HepG2 (cell line): ENCODE measurements at regions not wholly inside any gene's neighbourhood (a gene's known extent, or its start where the extent isn't known, plus 50 kb on each side); places are given as distances from the start of the nearest gene placed in this dataset.

ENCODE experiments used
- BCL6 ChIP-seq: IDR thresholded peaks from 2 replicates; pipeline ENCODE4 v1.6.1; 2016; ENCODE audit warnings: missing genetic modification reagents, missing compliant biosample characterization
- HES4 ChIP-seq: sonication (generic); formaldehyde crosslinking; IDR thresholded peaks from 2 replicates; pipeline ENCODE4 v1.9.0; 2021; ENCODE audit warnings: mild to moderate bottlenecking, missing genetic modification reagents, borderline replicate concordance
- IKZF1 ChIP-seq: fragments of 450-650 bp; IDR thresholded peaks from 2 replicates; pipeline ENCODE4 v1.7.1; 2016
- JUNB ChIP-seq: sonication (generic); formaldehyde crosslinking; IDR thresholded peaks from 2 replicates; pipeline ENCODE4 v1.8.0; 2022; ENCODE audit warnings: missing genetic modification reagents, mild to moderate bottlenecking, borderline replicate concordance
- MAZ ChIP-seq, 2 experiments: sonication (generic) in 1 of 2; formaldehyde crosslinking in 1 of 2; IDR thresholded peaks; 2 replicates each; pipeline versions ENCODE4 v1.5.0 to v1.6.1; 2012 to 2020; ENCODE audit warnings: low read depth in 2 of 2, mild to moderate bottlenecking in 2 of 2, borderline replicate concordance in 1 of 2, improper control_type of control experiment in 1 of 2, low read length in 1 of 2, missing genetic modification reagents in 1 of 2, moderate library complexity in 1 of 2
- MXI1 ChIP-seq: IDR thresholded peaks from 3 replicates; pipeline ENCODE4 v1.6.1; 2012; ENCODE audit warnings: low read depth, low read length, inconsistent platforms, borderline replicate concordance
- NBN ChIP-seq: fragments of 450-650 bp; conservative IDR thresholded peaks from 2 replicates; pipeline ENCODE4 v1.6.1; 2017
- POLR2A ChIP-seq, 2 experiments: IDR thresholded peaks; 2 replicates each; pipeline ENCODE4 v1.6.1; 2011; ENCODE audit warnings: low read depth in 2 of 2, low read length in 2 of 2, mild to moderate bottlenecking in 1 of 2, moderate library complexity in 1 of 2; ENCODE audit not compliant: insufficient read depth in 1 of 2
- STAG1 ChIP-seq: sonication (generic); formaldehyde crosslinking; IDR thresholded peaks from 2 replicates; pipeline ENCODE4 v1.4.0; 2020; ENCODE audit warnings: missing genetic modification reagents
- TBX3 ChIP-seq: fragments of 450-650 bp; IDR thresholded peaks from 2 replicates; pipeline ENCODE4 v1.6.1; 2017; ENCODE audit warnings: antibody characterized with exemption, mild to moderate bottlenecking, inconsistent platforms, borderline replicate concordance
- ZFP41 ChIP-seq: sonication (generic); formaldehyde crosslinking; IDR thresholded peaks from 2 replicates; pipeline ENCODE4 v1.4.0; 2020; ENCODE audit warnings: mild to moderate bottlenecking, missing genetic modification reagents, borderline replicate concordance
- ZNF253 ChIP-seq: sonication (generic); formaldehyde crosslinking; IDR thresholded peaks from 2 replicates; pipeline ENCODE4 v1.8.0; 2022; ENCODE audit warnings: mild to moderate bottlenecking, missing genetic modification reagents, borderline replicate concordance
- ZNF770 ChIP-seq: sonication (generic); formaldehyde crosslinking; IDR thresholded peaks from 2 replicates; pipeline ENCODE4 v1.5.0; 2020; ENCODE audit warnings: mild to moderate bottlenecking, missing genetic modification reagents

- TF ChIP-seq MAZ (IDR thresholded peaks at IDR 0.05; ENCODE audit: borderline replicate concordance, low read depth, low read length): no peak
- no peak for TF ChIP-seq MAZ (CRISPR knock-in tag; IDR thresholded peaks at IDR 0.05; ENCODE audit: low read depth)
- TF ChIP-seq TBX3: no peak
- TF ChIP-seq JUNB (CRISPR knock-in tag): no peak
- peak; percentile 63 for TF ChIP-seq STAG1 (CRISPR knock-in tag)
- no peak for TF ChIP-seq MXI1
- no peak for TF ChIP-seq BCL6
- TF ChIP-seq ZFP41 (CRISPR knock-in tag): no peak
- TF ChIP-seq POLR2A (IDR thresholded peaks at IDR 0.05; ENCODE audit: insufficient read depth in 1 of 2, low read depth in 2 of 2, low read length in 2 of 2): no peak
- TF ChIP-seq ZNF770 (CRISPR knock-in tag): no peak
- TF ChIP-seq ZNF253 (CRISPR knock-in tag): no peak
- no peak for TF ChIP-seq IKZF1
- TF ChIP-seq HES4: no peak
- no peak for TF ChIP-seq NBN
Measured at GRCh38 chrX:121254336-121254735, 206.9 kb downstream of the GLUD2 start.
